ENCODE measurements at regions not wholly inside any gene's neighbourhood (a gene's known extent, or its start where the extent isn't known, plus 50 kb on each side); places are given as distances from the start of the nearest gene placed in this dataset.
"Not testable (repeated sequence)": the region's sequence is repeated elsewhere in the genome, so short reads cannot be mapped to it uniquely, and the experiment has no call there.

DNA sequence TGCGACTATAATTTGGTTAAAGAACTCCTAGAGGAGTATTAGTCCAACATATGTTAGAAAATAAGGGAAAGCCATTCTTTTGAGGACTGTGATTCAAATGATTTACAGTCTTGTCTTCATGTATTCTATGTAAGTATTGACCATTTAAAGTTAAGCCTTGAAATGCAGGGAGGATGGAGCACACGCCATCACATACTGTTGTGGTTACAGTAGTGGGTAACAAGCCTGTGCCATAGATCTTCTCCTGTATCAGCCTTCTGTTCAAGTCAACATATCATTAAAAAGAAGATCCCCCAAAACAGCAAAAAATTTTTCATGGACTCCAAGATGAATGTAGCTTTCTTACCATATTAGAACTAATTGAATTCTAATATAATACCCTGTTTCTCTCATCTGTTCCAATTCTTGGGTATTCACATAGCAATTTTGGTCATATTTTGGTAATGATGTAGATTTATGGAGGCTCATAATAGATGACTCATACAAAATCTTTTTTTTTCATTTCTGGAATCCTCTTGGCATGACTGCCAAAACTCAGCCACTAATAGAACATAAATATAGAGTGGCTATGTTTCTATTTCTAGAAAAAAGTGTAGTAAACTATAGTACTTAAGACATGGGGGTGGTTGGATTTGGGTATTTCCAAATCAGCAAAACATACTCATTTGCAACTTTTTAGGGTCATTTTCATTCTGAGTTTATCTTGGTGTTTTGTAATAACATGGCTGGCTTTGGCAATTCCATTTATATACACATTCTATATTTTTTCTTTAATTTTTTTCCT, 413.5 kb downstream of the BCKDHB start:
- H3K4me3 ChIP-seq, result no peak overlapping the region
- TF ChIP-seq POLR2AphosphoS5 (IDR thresholded peaks at IDR 0.05) (no peak), POLR2A (IDR thresholded peaks at IDR 0.05) (no peak)
- TF ChIP-seq, protein P1, sequence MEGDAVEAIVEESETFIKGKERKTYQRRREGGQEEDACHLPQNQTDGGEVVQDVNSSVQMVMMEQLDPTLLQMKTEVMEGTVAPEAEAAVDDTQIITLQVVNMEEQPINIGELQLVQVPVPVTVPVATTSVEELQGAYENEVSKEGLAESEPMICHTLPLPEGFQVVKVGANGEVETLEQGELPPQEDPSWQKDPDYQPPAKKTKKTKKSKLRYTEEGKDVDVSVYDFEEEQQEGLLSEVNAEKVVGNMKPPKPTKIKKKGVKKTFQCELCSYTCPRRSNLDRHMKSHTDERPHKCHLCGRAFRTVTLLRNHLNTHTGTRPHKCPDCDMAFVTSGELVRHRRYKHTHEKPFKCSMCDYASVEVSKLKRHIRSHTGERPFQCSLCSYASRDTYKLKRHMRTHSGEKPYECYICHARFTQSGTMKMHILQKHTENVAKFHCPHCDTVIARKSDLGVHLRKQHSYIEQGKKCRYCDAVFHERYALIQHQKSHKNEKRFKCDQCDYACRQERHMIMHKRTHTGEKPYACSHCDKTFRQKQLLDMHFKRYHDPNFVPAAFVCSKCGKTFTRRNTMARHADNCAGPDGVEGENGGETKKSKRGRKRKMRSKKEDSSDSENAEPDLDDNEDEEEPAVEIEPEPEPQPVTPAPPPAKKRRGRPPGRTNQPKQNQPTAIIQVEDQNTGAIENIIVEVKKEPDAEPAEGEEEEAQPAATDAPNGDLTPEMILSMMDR (IDR thresholded peaks at IDR 0.05), result no peak
- H3K27ac ChIP-seq, result no peak overlapping the region
- no peaks in the 10 kb centered on the region for H3K9me3 ChIP-seq
- no peaks in the 10 kb centered on the region for H3K4me1 ChIP-seq (replicated peaks)
- no peak for DNase-seq (ENCODE audit: low spot score)
- no peaks in the 10 kb centered on the region for H3K36me3 ChIP-seq
- WGBS, result 94% methylated on average over 2 of the region's 2 CpGs
- intact Hi-C loops (cut with DNase I), result no loop called here
- no peaks in the 10 kb centered on the region for H3K27me3 ChIP-seq (replicated peaks; ENCODE audit: insufficient read depth)

DNA sequence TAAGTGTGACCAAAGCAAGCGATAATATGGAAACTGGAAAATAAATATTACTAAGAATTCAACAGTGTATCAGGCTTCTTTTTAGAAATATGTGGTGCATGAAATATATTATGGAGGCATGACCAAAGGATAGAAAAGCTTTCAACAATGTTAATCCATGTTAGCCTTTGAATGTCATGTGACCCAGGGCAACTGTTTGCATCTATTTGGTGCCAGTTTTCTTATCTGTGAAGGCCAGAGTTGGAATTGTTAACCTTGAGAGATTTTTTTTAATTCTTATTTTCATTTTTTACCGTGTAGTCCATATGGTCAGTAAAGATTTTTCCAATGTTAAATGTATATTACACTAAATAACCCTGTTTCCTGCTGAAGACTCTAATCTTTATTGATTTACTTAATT, 411.1 kb downstream of the BCKDHB start:
- intact Hi-C loops (cut with DNase I), result no loop called here
- WGBS, result 94% methylated on average over 2 of the region's 2 CpGs
- H3K9me3 ChIP-seq, result no peaks in the 10 kb centered on the region
- no peak for TF ChIP-seq POLR2A (IDR thresholded peaks at IDR 0.05)
- TF ChIP-seq, protein P1 (IDR thresholded peaks at IDR 0.05), result no peak
- no peak for TF ChIP-seq POLR2AphosphoS5 (IDR thresholded peaks at IDR 0.05)
- no peaks in the 10 kb centered on the region for H3K4me1 ChIP-seq (replicated peaks)
- no peaks in the 10 kb centered on the region for H3K36me3 ChIP-seq
- DNase-seq (ENCODE audit: low spot score), result no peak
- H3K4me3 ChIP-seq, result no peak overlapping the region
- H3K27ac ChIP-seq, result no peak overlapping the region
- H3K27me3 ChIP-seq (replicated peaks; ENCODE audit: insufficient read depth), result no peaks in the 10 kb centered on the region

DNA sequence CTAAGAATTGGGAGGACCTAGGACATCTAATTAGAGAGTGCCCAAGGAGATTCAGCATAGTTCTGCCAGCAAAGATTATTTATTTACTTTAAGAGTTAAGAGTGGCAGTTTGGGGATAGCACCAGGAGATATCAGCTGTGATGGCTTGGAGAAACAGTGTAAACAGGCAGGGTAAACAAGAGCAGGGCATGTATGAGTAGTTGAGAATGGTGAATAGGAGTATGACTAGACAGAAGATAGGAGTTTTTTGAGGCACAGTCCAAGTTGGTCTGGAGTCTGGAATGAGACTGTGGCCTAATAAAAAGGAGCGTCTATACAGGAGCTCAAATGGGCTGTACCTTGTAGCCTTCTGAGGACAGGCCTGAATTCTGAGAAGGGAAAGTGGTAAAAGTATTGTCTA, 404.1 kb downstream of the BCKDHB start:
- H3K27me3 ChIP-seq (replicated peaks; ENCODE audit: insufficient read depth); DNase-seq (ENCODE audit: low spot score); H3K4me1 ChIP-seq (replicated peaks); H3K9me3 ChIP-seq; H3K27ac ChIP-seq; intact Hi-C loops (cut with DNase I); H3K4me3 ChIP-seq; H3K36me3 ChIP-seq: not testable (repeated sequence)
- WGBS, result 88% methylated on average over 1 of the region's 1 CpG

DNA sequence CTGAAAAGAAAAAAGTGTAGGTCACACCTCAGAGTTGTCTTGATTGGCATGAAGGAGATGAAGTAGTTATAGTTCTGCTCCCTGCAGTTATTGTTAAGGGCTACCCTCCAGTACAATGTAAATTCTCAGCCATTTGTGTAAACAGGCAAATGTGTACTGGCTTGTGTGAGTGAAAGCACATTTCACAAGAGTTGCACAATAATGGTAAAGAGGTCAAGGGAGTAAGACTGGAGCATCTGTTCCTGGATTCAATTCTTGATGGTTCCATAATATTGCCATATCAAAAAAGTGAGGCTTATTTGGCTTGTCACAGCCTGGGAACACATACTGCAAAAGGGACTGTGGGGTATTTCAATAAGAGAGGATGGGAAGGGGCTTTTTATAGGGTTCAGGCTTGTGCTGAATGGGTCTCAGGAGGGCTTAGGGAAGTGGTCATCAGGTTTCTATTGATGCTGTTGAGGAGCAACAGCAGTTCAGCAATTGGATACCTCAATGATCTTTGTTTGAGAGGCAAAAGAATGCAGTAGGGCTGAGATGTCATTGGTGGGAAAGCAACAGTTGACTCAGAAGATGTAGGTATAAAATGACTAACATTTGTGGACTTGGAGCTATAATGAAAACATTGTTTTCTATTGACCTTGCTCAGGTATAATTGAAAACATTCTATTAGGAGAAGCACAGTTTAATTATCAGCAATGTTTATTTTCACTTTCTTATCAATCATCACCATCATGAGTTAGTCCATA, 402.6 kb downstream of the BCKDHB start:
- no peaks in the 10 kb centered on the region for H3K9me3 ChIP-seq
- TF ChIP-seq POLR2AphosphoS5 (IDR thresholded peaks at IDR 0.05), result no peak
- no peak for TF ChIP-seq POLR2A (IDR thresholded peaks at IDR 0.05)
- TF ChIP-seq, protein P1 (IDR thresholded peaks at IDR 0.05), result no peak
- no peak for DNase-seq (ENCODE audit: low spot score)
- no peaks in the 10 kb centered on the region for H3K36me3 ChIP-seq
- no peak overlapping the region for H3K27ac ChIP-seq
- intact Hi-C loops (cut with DNase I), result no loop called here
- no peaks in the 10 kb centered on the region for H3K27me3 ChIP-seq (replicated peaks; ENCODE audit: insufficient read depth)
- H3K4me3 ChIP-seq, result no peak overlapping the region
- no peaks in the 10 kb centered on the region for H3K4me1 ChIP-seq (replicated peaks)

DNA sequence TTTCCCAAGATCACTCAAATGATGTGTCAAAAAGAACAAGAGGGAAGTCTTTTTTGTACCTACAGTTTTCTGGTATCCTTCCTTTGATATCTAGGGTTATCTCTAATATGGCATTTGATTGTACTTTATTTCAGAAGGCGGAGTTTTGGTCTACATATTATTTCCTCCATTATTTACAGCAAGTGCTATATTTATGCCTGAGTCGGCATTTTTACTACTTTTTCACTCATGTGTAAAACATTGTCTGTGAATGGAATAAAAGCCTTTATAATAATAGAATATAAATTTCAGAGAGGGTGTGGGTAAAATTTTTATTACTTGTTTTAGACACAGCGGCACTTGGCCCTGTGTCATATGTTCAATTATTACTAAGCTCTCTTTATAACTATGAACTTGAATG, 398.4 kb downstream of the BCKDHB start:
- H3K27ac ChIP-seq, result no peak overlapping the region
- 49% methylated on average over 3 of the region's 3 CpGs for WGBS
- H3K9me3 ChIP-seq, result no peaks in the 10 kb centered on the region
- H3K4me3 ChIP-seq, result no peak overlapping the region
- H3K4me1 ChIP-seq (replicated peaks), result no peaks in the 10 kb centered on the region
- intact Hi-C loops (cut with DNase I), result no loop called here
- no peak for DNase-seq (ENCODE audit: low spot score)
- H3K36me3 ChIP-seq, result no peaks in the 10 kb centered on the region
- H3K27me3 ChIP-seq (replicated peaks; ENCODE audit: insufficient read depth), result no peaks in the 10 kb centered on the region
- no peak for TF ChIP-seq POLR2AphosphoS5 (IDR thresholded peaks at IDR 0.05)
- TF ChIP-seq POLR2A (IDR thresholded peaks at IDR 0.05), result no peak
- TF ChIP-seq, protein P1 (IDR thresholded peaks at IDR 0.05), result no peak

Data from prostate gland (tissue), 2 donors.